ENCODE measurements at regions not wholly inside any gene's neighbourhood (a gene's known extent, or its start where the extent isn't known, plus 50 kb on each side); places are given as distances from the start of the nearest gene placed in this dataset.

DNA sequence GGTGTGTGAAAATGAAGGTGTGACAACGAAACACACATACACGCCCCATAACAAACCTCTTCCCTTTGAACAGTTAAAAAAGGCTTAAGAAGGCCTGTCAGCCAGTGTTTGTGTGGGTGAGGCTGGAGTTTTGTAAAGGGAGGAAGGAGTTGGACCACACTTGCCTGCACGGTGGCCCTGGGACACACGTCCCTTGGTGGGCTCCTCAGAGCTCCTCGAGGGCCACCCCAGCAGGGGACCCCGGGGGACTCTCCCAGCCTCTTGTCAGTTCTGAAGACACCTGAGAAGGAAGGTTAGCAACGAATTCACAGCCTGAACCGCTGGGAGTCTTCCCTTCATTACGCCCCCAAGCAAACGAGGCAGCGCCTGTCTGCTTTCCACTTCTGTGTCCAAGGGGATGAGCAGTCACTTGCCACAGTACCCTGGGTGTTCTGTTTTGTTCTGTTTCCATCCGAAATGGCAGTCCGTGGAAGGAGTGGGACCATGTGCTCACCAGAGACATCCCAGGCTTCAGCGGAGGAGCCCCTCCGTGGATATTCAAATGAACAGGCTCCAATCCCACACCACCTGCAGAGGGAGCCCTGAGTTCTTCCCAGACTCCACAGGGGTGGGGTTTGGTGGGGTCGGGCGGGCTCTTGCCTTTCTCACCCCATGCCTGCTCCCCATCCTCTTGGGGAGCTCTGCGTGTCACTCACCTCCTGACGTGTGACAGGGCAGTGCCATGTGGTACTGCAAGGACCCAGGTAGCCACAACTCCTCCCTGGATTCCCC, 68.6 kb downstream of the NRN1 start:
- no peak overlapping the region for H3K27ac Mint-ChIP-seq (ENCODE audit: unreplicated experiment)
- no peak for DNase-seq (ENCODE audit: low read depth)
- TF ChIP-seq, protein P1, sequence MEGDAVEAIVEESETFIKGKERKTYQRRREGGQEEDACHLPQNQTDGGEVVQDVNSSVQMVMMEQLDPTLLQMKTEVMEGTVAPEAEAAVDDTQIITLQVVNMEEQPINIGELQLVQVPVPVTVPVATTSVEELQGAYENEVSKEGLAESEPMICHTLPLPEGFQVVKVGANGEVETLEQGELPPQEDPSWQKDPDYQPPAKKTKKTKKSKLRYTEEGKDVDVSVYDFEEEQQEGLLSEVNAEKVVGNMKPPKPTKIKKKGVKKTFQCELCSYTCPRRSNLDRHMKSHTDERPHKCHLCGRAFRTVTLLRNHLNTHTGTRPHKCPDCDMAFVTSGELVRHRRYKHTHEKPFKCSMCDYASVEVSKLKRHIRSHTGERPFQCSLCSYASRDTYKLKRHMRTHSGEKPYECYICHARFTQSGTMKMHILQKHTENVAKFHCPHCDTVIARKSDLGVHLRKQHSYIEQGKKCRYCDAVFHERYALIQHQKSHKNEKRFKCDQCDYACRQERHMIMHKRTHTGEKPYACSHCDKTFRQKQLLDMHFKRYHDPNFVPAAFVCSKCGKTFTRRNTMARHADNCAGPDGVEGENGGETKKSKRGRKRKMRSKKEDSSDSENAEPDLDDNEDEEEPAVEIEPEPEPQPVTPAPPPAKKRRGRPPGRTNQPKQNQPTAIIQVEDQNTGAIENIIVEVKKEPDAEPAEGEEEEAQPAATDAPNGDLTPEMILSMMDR (IDR thresholded peaks at IDR 0.05; ENCODE audit: insufficient read depth, low read depth, low read length) = no peak
- TF ChIP-seq EZH2 (IDR thresholded peaks at IDR 0.05; ENCODE audit: insufficient read depth, low read length) = no peak
- FAIRE-seq = no peak
- H3K9me3 Mint-ChIP-seq (ENCODE audit: unreplicated experiment) = peaks cover 7% of the 10 kb centered on the region
- H3K4me2 ChIP-seq (ENCODE audit: low read length) = no peak overlapping the region
- H3K36me3 Mint-ChIP-seq (ENCODE audit: low read depth, unreplicated experiment) = no peaks in the 10 kb centered on the region
- no peak overlapping the region for H2AFZ ChIP-seq (ENCODE audit: low read depth, low read length)
- peaks cover 35% of the 10 kb centered on the region for H3K4me1 ChIP-seq (ENCODE audit: insufficient read depth, low read length)
- peaks cover 34% of the 10 kb centered on the region for H3K4me1 Mint-ChIP-seq (ENCODE audit: low read depth, unreplicated experiment)
- H3K27me3 Mint-ChIP-seq (ENCODE audit: low read depth, unreplicated experiment) = peaks cover 5% of the 10 kb centered on the region
- no peaks in the 10 kb centered on the region for H3K79me2 ChIP-seq (ENCODE audit: insufficient read depth, low read length)
- no peaks in the 10 kb centered on the region for H3K27me3 ChIP-seq (ENCODE audit: insufficient read depth, low read length)
- no peak overlapping the region for H3K4me3 Mint-ChIP-seq (ENCODE audit: unreplicated experiment)
- H3K9ac ChIP-seq (ENCODE audit: low read length) = no peak overlapping the region
- H3K9me3 ChIP-seq (ENCODE audit: insufficient read depth, low read depth, low read length) = no peaks in the 10 kb centered on the region
- no peak overlapping the region for H3K27ac ChIP-seq (ENCODE audit: low read depth, low read length)
- H3K36me3 ChIP-seq (ENCODE audit: insufficient read depth, low read length) = no peaks in the 10 kb centered on the region
- no peak overlapping the region for H3K4me3 ChIP-seq (ENCODE audit: insufficient read depth, low read depth, low read length)
- peaks cover 4% of the 10 kb centered on the region for H4K20me1 ChIP-seq (ENCODE audit: insufficient read depth, low read length)

DNA sequence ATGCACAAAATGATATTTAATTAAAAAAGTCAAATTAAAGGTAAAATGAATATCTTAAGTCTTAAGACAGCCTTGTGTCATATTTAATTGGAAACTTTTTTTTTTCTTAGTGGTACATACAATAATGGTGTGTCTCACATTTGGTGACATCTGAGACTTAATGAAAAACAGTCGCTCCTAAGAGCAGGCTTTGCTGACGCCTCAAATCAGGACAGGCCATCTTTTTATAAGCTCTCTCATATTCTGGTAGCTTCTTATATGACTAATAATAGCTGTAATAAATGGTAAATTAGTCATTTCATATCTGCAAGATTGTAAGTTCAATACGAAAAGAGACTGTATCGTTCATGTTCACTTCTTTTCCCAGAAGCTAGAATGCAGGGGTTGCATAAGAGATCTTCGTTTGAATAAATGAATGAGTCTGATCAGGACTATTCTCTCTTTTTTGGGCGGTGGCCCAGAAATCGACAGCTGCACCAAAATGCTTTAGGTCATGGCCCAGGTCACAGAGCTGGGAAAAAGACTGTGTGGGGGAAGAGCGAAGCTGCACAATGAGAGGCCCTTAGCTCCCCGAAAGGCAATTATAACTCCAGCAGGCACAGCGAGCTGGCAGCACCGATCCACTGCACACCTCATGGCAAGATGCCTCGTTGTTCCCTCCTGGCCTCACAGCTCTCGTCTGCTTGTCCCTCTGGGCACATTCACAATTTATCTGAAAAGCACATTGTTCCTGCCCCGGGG, 69.4 kb downstream of the NRN1 start:
- no peaks in the 10 kb centered on the region for H3K79me2 ChIP-seq (ENCODE audit: insufficient read depth, low read length)
- no peak overlapping the region for H3K4me2 ChIP-seq (ENCODE audit: low read length)
- Mint-ChIP-seq H3K27me3 (ENCODE audit: low read depth, unreplicated experiment) (peaks cover 5% of the 10 kb centered on the region), H3K27ac (ENCODE audit: unreplicated experiment) (no peak overlapping the region), H3K4me3 (ENCODE audit: unreplicated experiment) (no peak overlapping the region), H3K36me3 (ENCODE audit: low read depth, unreplicated experiment) (no peaks in the 10 kb centered on the region), H3K4me1 (ENCODE audit: low read depth, unreplicated experiment) (peaks cover 28% of the 10 kb centered on the region), H3K9me3 (ENCODE audit: unreplicated experiment) (peaks cover 7% of the 10 kb centered on the region)
- no peaks in the 10 kb centered on the region for H3K36me3 ChIP-seq (ENCODE audit: insufficient read depth, low read length)
- H3K9me3 ChIP-seq (ENCODE audit: insufficient read depth, low read depth, low read length) = no peaks in the 10 kb centered on the region
- FAIRE-seq (no peak), DNase-seq (ENCODE audit: low read depth) (no peak)
- peaks cover 2% of the 10 kb centered on the region for H3K27me3 ChIP-seq (ENCODE audit: insufficient read depth, low read length)
- no peak overlapping the region for H2AFZ ChIP-seq (ENCODE audit: low read depth, low read length)
- peaks cover 31% of the 10 kb centered on the region for H3K4me1 ChIP-seq (ENCODE audit: insufficient read depth, low read length)
- H4K20me1 ChIP-seq (ENCODE audit: insufficient read depth, low read length) = peaks cover 4% of the 10 kb centered on the region
- no peak for TF ChIP-seq EZH2 (IDR thresholded peaks at IDR 0.05; ENCODE audit: insufficient read depth, low read length)
- TF ChIP-seq, protein P1 (IDR thresholded peaks at IDR 0.05; ENCODE audit: insufficient read depth, low read depth, low read length) = no peak
- no peak overlapping the region for H3K27ac ChIP-seq (ENCODE audit: low read depth, low read length)
- no peak overlapping the region for H3K4me3 ChIP-seq (ENCODE audit: insufficient read depth, low read depth, low read length)
- H3K9ac ChIP-seq (ENCODE audit: low read length) = no peak overlapping the region
